HCT116 (cell line): ENCODE measurements at regions not wholly inside any gene's neighbourhood (a gene's known extent, or its start where the extent isn't known, plus 50 kb on each side); places are given as distances from the start of the nearest gene placed in this dataset.

Source experiments
- ATF3 ChIP-seq: IDR thresholded peaks from 2 replicates; pipeline ENCODE4 v1.6.1; 2012
- EZH2 ChIP-seq: fragments of 200-600 bp; sonication (generic); IDR thresholded peaks from 2 replicates; pipeline ENCODE4 v1.6.1; 2017; ENCODE audit warnings: antibody characterized with exemption, mixed run types
- EZH2phosphoT487 ChIP-seq: fragments of 200-600 bp; IDR thresholded peaks from 2 replicates; pipeline ENCODE4 v1.6.1; 2018; ENCODE audit warnings: antibody characterized with exemption, borderline replicate concordance
- JUND ChIP-seq: IDR thresholded peaks from 2 replicates; pipeline ENCODE4 v1.6.1; 2012
- MAX ChIP-seq: IDR thresholded peaks from 2 replicates; pipeline ENCODE4 v1.6.1; 2012
- POLR2A ChIP-seq: IDR thresholded peaks from 2 replicates; pipeline ENCODE4 v1.7.0; 2011; ENCODE audit warnings: borderline replicate concordance; ENCODE audit not compliant: insufficient read depth, insufficient read length; ENCODE audit errors: extremely low read depth
- RAD21 ChIP-seq: IDR thresholded peaks from 2 replicates; pipeline ENCODE4 v1.6.1; 2012; ENCODE audit warnings: low read depth, mild to moderate bottlenecking
- SRF ChIP-seq: IDR thresholded peaks from 2 replicates; pipeline ENCODE4 v1.6.1; 2012; ENCODE audit warnings: low read depth
- ZFX ChIP-seq: fragments of 450-650 bp; IDR thresholded peaks from 2 replicates; pipeline ENCODE4 v1.6.1; 2017
- TF ChIP-seq, protein P1 (sequence below), 3 experiments: fragments of 200-600 bp in 1 of 3; sonication (generic) in 1 of 3; IDR thresholded peaks in 2 of 3; conservative IDR thresholded peaks in 1 of 3; 2 replicates each; pipeline ENCODE4 v1.5.1; 2012 to 2017; ENCODE audit warnings: low read depth in 2 of 3, low read length in 2 of 3, antibody characterized with exemption in 1 of 3, borderline replicate concordance in 1 of 3, control low read depth in 1 of 3, mild to moderate bottlenecking in 1 of 3, mixed read lengths in 1 of 3, mixed run types in 1 of 3, moderate library complexity in 1 of 3; ENCODE audit not compliant: insufficient read depth in 1 of 3
- TF ChIP-seq, protein P2 (sequence below): IDR thresholded peaks from 2 replicates; pipeline ENCODE4 v1.6.1; 2012; ENCODE audit warnings: low read depth

- TF ChIP-seq, protein P1, sequence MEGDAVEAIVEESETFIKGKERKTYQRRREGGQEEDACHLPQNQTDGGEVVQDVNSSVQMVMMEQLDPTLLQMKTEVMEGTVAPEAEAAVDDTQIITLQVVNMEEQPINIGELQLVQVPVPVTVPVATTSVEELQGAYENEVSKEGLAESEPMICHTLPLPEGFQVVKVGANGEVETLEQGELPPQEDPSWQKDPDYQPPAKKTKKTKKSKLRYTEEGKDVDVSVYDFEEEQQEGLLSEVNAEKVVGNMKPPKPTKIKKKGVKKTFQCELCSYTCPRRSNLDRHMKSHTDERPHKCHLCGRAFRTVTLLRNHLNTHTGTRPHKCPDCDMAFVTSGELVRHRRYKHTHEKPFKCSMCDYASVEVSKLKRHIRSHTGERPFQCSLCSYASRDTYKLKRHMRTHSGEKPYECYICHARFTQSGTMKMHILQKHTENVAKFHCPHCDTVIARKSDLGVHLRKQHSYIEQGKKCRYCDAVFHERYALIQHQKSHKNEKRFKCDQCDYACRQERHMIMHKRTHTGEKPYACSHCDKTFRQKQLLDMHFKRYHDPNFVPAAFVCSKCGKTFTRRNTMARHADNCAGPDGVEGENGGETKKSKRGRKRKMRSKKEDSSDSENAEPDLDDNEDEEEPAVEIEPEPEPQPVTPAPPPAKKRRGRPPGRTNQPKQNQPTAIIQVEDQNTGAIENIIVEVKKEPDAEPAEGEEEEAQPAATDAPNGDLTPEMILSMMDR (IDR thresholded peaks at IDR 0.05 in 2 of 3, conservative IDR thresholded peaks at IDR 0.05 in 1 of 3; ENCODE audit: borderline replicate concordance in 1 of 3, insufficient read depth in 1 of 3, low read depth in 2 of 3, low read length in 2 of 3), result no peak
- TF ChIP-seq RAD21, result no peak
- TF ChIP-seq EZH2phosphoT487, result no peak
- no peak for TF ChIP-seq ZFX
- no peak for TF ChIP-seq POLR2A
- no peak for TF ChIP-seq ATF3
- TF ChIP-seq SRF, result no peak
- TF ChIP-seq JUND, result no peak
- no peak for TF ChIP-seq EZH2
- TF ChIP-seq, protein P2, sequence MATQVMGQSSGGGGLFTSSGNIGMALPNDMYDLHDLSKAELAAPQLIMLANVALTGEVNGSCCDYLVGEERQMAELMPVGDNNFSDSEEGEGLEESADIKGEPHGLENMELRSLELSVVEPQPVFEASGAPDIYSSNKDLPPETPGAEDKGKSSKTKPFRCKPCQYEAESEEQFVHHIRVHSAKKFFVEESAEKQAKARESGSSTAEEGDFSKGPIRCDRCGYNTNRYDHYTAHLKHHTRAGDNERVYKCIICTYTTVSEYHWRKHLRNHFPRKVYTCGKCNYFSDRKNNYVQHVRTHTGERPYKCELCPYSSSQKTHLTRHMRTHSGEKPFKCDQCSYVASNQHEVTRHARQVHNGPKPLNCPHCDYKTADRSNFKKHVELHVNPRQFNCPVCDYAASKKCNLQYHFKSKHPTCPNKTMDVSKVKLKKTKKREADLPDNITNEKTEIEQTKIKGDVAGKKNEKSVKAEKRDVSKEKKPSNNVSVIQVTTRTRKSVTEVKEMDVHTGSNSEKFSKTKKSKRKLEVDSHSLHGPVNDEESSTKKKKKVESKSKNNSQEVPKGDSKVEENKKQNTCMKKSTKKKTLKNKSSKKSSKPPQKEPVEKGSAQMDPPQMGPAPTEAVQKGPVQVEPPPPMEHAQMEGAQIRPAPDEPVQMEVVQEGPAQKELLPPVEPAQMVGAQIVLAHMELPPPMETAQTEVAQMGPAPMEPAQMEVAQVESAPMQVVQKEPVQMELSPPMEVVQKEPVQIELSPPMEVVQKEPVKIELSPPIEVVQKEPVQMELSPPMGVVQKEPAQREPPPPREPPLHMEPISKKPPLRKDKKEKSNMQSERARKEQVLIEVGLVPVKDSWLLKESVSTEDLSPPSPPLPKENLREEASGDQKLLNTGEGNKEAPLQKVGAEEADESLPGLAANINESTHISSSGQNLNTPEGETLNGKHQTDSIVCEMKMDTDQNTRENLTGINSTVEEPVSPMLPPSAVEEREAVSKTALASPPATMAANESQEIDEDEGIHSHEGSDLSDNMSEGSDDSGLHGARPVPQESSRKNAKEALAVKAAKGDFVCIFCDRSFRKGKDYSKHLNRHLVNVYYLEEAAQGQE, result no peak
- no peak for TF ChIP-seq MAX
These were observed 283.8 kb downstream of the CDC5L start for GRCh38 chr6:44671333-44671732.
